H1 (cell line): ENCODE measurements at regions not wholly inside any gene's neighbourhood (a gene's known extent, or its start where the extent isn't known, plus 50 kb on each side); places are given as distances from the start of the nearest gene placed in this dataset.

Source experiments
- CTCF ChIA-PET: fragments of 300-600 bp; sonication (Branson Sonifier 250); formaldehyde crosslinking; loops from one replicate; lab custom pipeline; 2021; ENCODE audit not compliant: partially characterized antibody; lab: Charles Lee
- POLR2A ChIA-PET: fragments of 300-600 bp; sonication (Branson Sonifier 250); formaldehyde crosslinking; loops from one replicate; lab custom pipeline; 2021; ENCODE audit warnings: inconsistent platforms; ENCODE audit not compliant: partially characterized antibody; lab: Charles Lee
- DNase-seq, 2 experiments: peaks; one replicate each; pipeline versions ENCODE4 v3.0.0 to v3.0.0-alpha.2; 2010 to 2022; ENCODE audit warnings: low spot score in 2 of 2, low read depth in 1 of 2, mixed read lengths in 1 of 2
- FAIRE-seq: peaks from 2 replicates; lab custom pipeline; 2011; peaks lifted over from hg19 to GRCh38; lab: Jason Lieb, UNC
- H2AFZ ChIP-seq: 2 replicates; pipeline ENCODE4 v1.8.1; 2012; ENCODE audit warnings: low read length, inconsistent platforms
- H2AK5ac ChIP-seq: 2 replicates; pipeline ENCODE4 v1.6.1; 2013; ENCODE audit warnings: low read depth, low read length
- H2BK120ac ChIP-seq: replicated peaks from 2 replicates; pipeline ENCODE3; 2013; ENCODE audit warnings: low read depth, low read length, inconsistent platforms
- H2BK12ac ChIP-seq: 2 replicates; pipeline ENCODE4 v1.6.1; 2013; ENCODE audit warnings: low read depth, low read length
- H2BK15ac ChIP-seq: 2 replicates; pipeline ENCODE4 v1.6.1; 2013; ENCODE audit warnings: low read length
- H2BK20ac ChIP-seq: 2 replicates; pipeline ENCODE4 v1.6.1; 2013; ENCODE audit warnings: low read length
- H2BK5ac ChIP-seq: 2 replicates; pipeline ENCODE4 v1.6.1; 2013; ENCODE audit warnings: low read depth, low read length
- H3K14ac ChIP-seq: 2 replicates; pipeline ENCODE4 v1.6.1; 2013; ENCODE audit warnings: inconsistent platforms; ENCODE audit not compliant: insufficient read length
- H3K18ac ChIP-seq: 2 replicates; pipeline ENCODE4 v1.6.1; 2013; ENCODE audit warnings: low read length; ENCODE audit errors: extremely low read depth
- H3K23ac ChIP-seq: 2 replicates; pipeline ENCODE4 v1.6.1; 2013; ENCODE audit warnings: inconsistent platforms; ENCODE audit not compliant: insufficient read length
- H3K23me2 ChIP-seq: 2 replicates; pipeline ENCODE4 v1.6.1; 2013; ENCODE audit warnings: low read depth, low read length
- H3K27ac ChIP-seq: 2 replicates; pipeline ENCODE4 v1.6.1; 2011; ENCODE audit warnings: low read depth, low read length, inconsistent platforms
- H3K27me3 ChIP-seq, 4 experiments: replicated peaks in 1 of 4; 1 replicate in 1 of 4; 2 replicates in 3 of 4; pipeline versions ENCODE4 v1.6.1 to v1.8.1; 2011 to 2013; ENCODE audit warnings: low read length in 3 of 4, mild to moderate bottlenecking in 3 of 4, inconsistent platforms in 2 of 4, mixed read lengths in 2 of 4, moderate library complexity in 1 of 4; ENCODE audit not compliant: control insufficient read depth in 3 of 4, insufficient read depth in 3 of 4; ENCODE audit errors: extremely low read depth in 1 of 4
- H3K36me3 ChIP-seq, 4 experiments: 2 replicates each; pipeline versions ENCODE4 v1.6.1 to v1.8.1; 2011 to 2013; ENCODE audit warnings: mild to moderate bottlenecking in 4 of 4, low read length in 3 of 4, moderate library complexity in 2 of 4, control low read depth in 1 of 4, inconsistent platforms in 1 of 4; ENCODE audit not compliant: insufficient read depth in 4 of 4, control insufficient read depth in 2 of 4
- H3K4ac ChIP-seq: replicated peaks from 2 replicates; pipeline ENCODE3; 2013; ENCODE audit warnings: low read length, low read depth, mixed read lengths, inconsistent platforms; ENCODE audit not compliant: insufficient read length
- H3K4me1 ChIP-seq, 4 experiments: replicated peaks in 1 of 4; 1 replicate in 1 of 4; 2 replicates in 3 of 4; pipeline versions ENCODE4 v1.6.1 to v1.8.1; 2011 to 2013; ENCODE audit warnings: low read length in 3 of 4, inconsistent platforms in 2 of 4, mixed read lengths in 1 of 4; ENCODE audit not compliant: insufficient read depth in 4 of 4, control insufficient read depth in 3 of 4
- H3K4me2 ChIP-seq, 2 experiments: 2 replicates each; pipeline versions ENCODE4 v1.6.1 to v1.8.1; 2011 to 2013; ENCODE audit warnings: low read depth in 2 of 2, low read length in 2 of 2, control low read depth in 1 of 2, inconsistent platforms in 1 of 2, mild to moderate bottlenecking in 1 of 2; ENCODE audit not compliant: insufficient read depth in 1 of 2
- H3K4me3 ChIP-seq, 4 experiments: fragments of 200-600, 300-600 bp in 1 of 4; sonication (generic), shearing (Covaris generic), sonication (Bioruptor Twin) in 1 of 4; 2 replicates each; pipeline versions ENCODE4 v1.5.1 to v1.8.1; 2011 to 2016; ENCODE audit warnings: low read length in 4 of 4, low read depth in 3 of 4, control low read depth in 2 of 4, inconsistent platforms in 2 of 4, mild to moderate bottlenecking in 2 of 4, mixed read lengths in 1 of 4, moderate library complexity in 1 of 4; ENCODE audit not compliant: insufficient read depth in 2 of 4; ENCODE audit errors: extremely low read depth in 1 of 4
- H3K56ac ChIP-seq: replicated peaks from 2 replicates; pipeline ENCODE3; 2013; ENCODE audit warnings: low read depth, mild to moderate bottlenecking, mixed read lengths, low read length, inconsistent platforms; ENCODE audit not compliant: insufficient read length
- H3K79me1 ChIP-seq: 2 replicates; pipeline ENCODE4 v1.6.1; 2013; ENCODE audit warnings: low read depth, low read length, control low read depth
- H3K79me2 ChIP-seq, 2 experiments: 2 replicates each; pipeline versions ENCODE4 v1.6.1 to v1.8.1; 2012 to 2013; ENCODE audit warnings: low read length in 2 of 2, mild to moderate bottlenecking in 2 of 2, inconsistent platforms in 1 of 2; ENCODE audit not compliant: insufficient read depth in 2 of 2, control insufficient read depth in 1 of 2
- H3K9ac ChIP-seq, 4 experiments: replicated peaks in 1 of 4; 1 replicate in 1 of 4; 2 replicates in 3 of 4; pipeline versions ENCODE4 v1.6.1 to v1.8.1; 2011 to 2013; ENCODE audit warnings: low read depth in 3 of 4, low read length in 3 of 4, control low read depth in 2 of 4, mild to moderate bottlenecking in 2 of 4, moderate library complexity in 2 of 4, inconsistent platforms in 1 of 4; ENCODE audit errors: extremely low read depth in 1 of 4
- H3K9me3 ChIP-seq, 2 experiments: 2 replicates each; pipeline versions ENCODE4 v1.6.1 to v1.8.1; 2012 to 2013; ENCODE audit warnings: mild to moderate bottlenecking in 2 of 2, moderate library complexity in 2 of 2, control low read depth in 1 of 2, inconsistent platforms in 1 of 2, low read depth in 1 of 2, low read length in 1 of 2, mixed read lengths in 1 of 2; ENCODE audit not compliant: insufficient read depth in 2 of 2
- H4K20me1 ChIP-seq, 2 experiments: replicated peaks in 1 of 2; 2 replicates each; pipeline versions ENCODE3 to v1.8.1; 2011 to 2013; ENCODE audit warnings: inconsistent platforms in 2 of 2, low read length in 2 of 2, mild to moderate bottlenecking in 1 of 2; ENCODE audit not compliant: insufficient read depth in 2 of 2, control insufficient read depth in 1 of 2
- H4K5ac ChIP-seq: 2 replicates; pipeline ENCODE4 v1.6.1; 2013; ENCODE audit warnings: low read length, low read depth, mixed read lengths, inconsistent platforms; ENCODE audit not compliant: insufficient read length
- H4K8ac ChIP-seq: 2 replicates; pipeline ENCODE4 v1.8.0; 2013; ENCODE audit warnings: mild to moderate bottlenecking, moderate library complexity, low read length, inconsistent platforms; ENCODE audit not compliant: insufficient read depth; ENCODE audit errors: extremely low read depth
- H4K91ac ChIP-seq: replicated peaks from 2 replicates; pipeline ENCODE3; 2013; ENCODE audit warnings: low read length, mixed read lengths, inconsistent platforms; ENCODE audit not compliant: insufficient read length
- ATF2 ChIP-seq: IDR thresholded peaks from 2 replicates; pipeline ENCODE4 v1.6.1; 2012; ENCODE audit warnings: low read length, inconsistent platforms
- JUND ChIP-seq: IDR thresholded peaks from 2 replicates; pipeline ENCODE4 v1.6.1; 2011; ENCODE audit warnings: mild to moderate bottlenecking, improper control_type of control experiment, low read length
- MAFK ChIP-seq: IDR thresholded peaks from 2 replicates; pipeline ENCODE4 v1.6.1; 2012; ENCODE audit warnings: low read depth, mild to moderate bottlenecking, improper control_type of control experiment, low read length
- RAD21 ChIP-seq, 2 experiments: IDR thresholded peaks in 1 of 2; conservative IDR thresholded peaks in 1 of 2; 2 replicates each; pipeline ENCODE4 v1.6.1; 2011; ENCODE audit warnings: low read depth in 2 of 2, low read length in 2 of 2, improper control_type of control experiment in 1 of 2, inconsistent platforms in 1 of 2, mild to moderate bottlenecking in 1 of 2, moderate library complexity in 1 of 2
- WGBS, 2 experiments: shearing (Covaris generic) in 1 of 2; methylation state at CpG; one replicate each; pipeline versions ENCODE4 v1.1.6 to v1.1.7; 2013 to 2015; ENCODE audit warnings: low lambda C conversion rate in 2 of 2, mixed read lengths in 2 of 2, inconsistent platforms in 1 of 2, low coverage in 1 of 2, missing lambda C conversion rate in 1 of 2; ENCODE audit not compliant: insufficient replicate concordance in 2 of 2, insufficient coverage in 1 of 2, insufficient read length in 1 of 2; ENCODE audit errors: extremely low coverage in 1 of 2, missing lambda C conversion rate in 1 of 2; 5-methylcytosine and 5-hydroxymethylcytosine counted together

- Histone ChIP-seq H3K4me2 (no peak overlapping the region), H3K14ac (no peak overlapping the region), H3K56ac (no peak overlapping the region), H3K4me3 (no peak overlapping the region), H3K9ac (no peak overlapping the region), H2BK15ac (no peak overlapping the region), H3K9me3 (peaks cover 8 to 11% of the 10 kb centered on the region in 2 experiments; a peak in 1 of 4 replicates), H4K20me1 (no peaks in the 10 kb centered on the region), H3K27ac (no peak overlapping the region), H3K79me2 (no peaks in the 10 kb centered on the region), H3K36me3 (no peaks in the 10 kb centered on the region), H3K79me1 (no peaks in the 10 kb centered on the region), H2AFZ (no peak overlapping the region), H4K8ac (no peak overlapping the region), H3K4ac (no peak overlapping the region), H3K23me2 (no peaks in the 10 kb centered on the region), H3K27me3 (no peaks in the 10 kb centered on the region), H2BK120ac (peak overlapping the region; percentile 1), H2BK5ac (no peak overlapping the region), H3K18ac (no peak overlapping the region), H3K23ac (no peak overlapping the region), H2BK12ac (peak overlapping the region; percentile 81), H2BK20ac (no peak overlapping the region), H3K4me1 (peaks cover 0 to 4% (median 1%) of the 10 kb centered on the region in 4 experiments; a peak in 2 of 7 replicates), H4K5ac (no peak overlapping the region), H2AK5ac (peak overlapping the region; percentile 59; the same call in 1 of the 2 replicates), H4K91ac (peak overlapping the region; percentile 66)
- DNase-seq: no peak
- FAIRE-seq: no peak
- WGBS, 2 experiments: 100% methylated on average over 1 of the region's 1 CpG; no CpG with 5 or more reads in 1 of the 2 experiments
- TF ChIP-seq ATF2 (no peak), MAFK (no peak), RAD21 (IDR thresholded peaks at IDR 0.05 in 1 of 2, conservative IDR thresholded peaks at IDR 0.05 in 1 of 2; ENCODE audit: low read depth in 2 of 2, low read length in 2 of 2) (no peak), JUND (no peak)
- POLR2A ChIA-PET: no interaction called here
- CTCF ChIA-PET: no interaction called here
Measured at GRCh38 chr6:11885159-11885558, 106.6 kb upstream of the ADTRP start.
